Ovary (tissue), 7 donors: ENCODE measurements at regions not wholly inside any gene's neighbourhood (a gene's known extent, or its start where the extent isn't known, plus 50 kb on each side); places are given as distances from the start of the nearest gene placed in this dataset.

Experiments
- DNase-seq, 5 donors: peaks; one replicate each; pipeline ENCODE4 v3.0.0-alpha.2; 2019 to 2020
- H3K27ac ChIP-seq, 2 donors: fragments of 200-600 bp; one replicate each; pipeline versions ENCODE4 v1.5.1 to v1.8.0; 2019 to 2022
- H3K27me3 ChIP-seq: fragments of 200-600 bp; one replicate; pipeline ENCODE4 v1.8.0; 2022
- H3K36me3 ChIP-seq: fragments of 200-600 bp; sonication (generic); one replicate; pipeline ENCODE4 v1.5.1; 2019
- H3K4me1 ChIP-seq: one replicate; pipeline ENCODE4 v1.8.1; 2013; ENCODE audit warnings: mild to moderate bottlenecking, moderate library complexity; ENCODE audit not compliant: insufficient read depth
- H3K4me3 ChIP-seq: fragments of 200-600 bp; sonication (generic); one replicate; pipeline ENCODE4 v1.5.1; 2017
- H3K9me3 ChIP-seq, 2 donors: fragments of 200-600 bp in 1 of 2; sonication (generic) in 1 of 2; one replicate each; pipeline versions ENCODE4 v1.5.1 to v1.8.1; 2013 to 2019; ENCODE audit warnings: mild to moderate bottlenecking in 1 of 2, moderate library complexity in 1 of 2
- EP300 ChIP-seq: sonication (generic); formaldehyde crosslinking; IDR thresholded peaks from one replicate; pipeline ENCODE4 v1.6.1; 2017; ENCODE audit warnings: antibody characterized with exemption
- POLR2A ChIP-seq: fragments of 450-650 bp; IDR thresholded peaks from one replicate; pipeline ENCODE4 v1.6.1; 2017; ENCODE audit warnings: antibody characterized with exemption, mild to moderate bottlenecking, moderate library complexity
- WGBS, 3 donors: extraction: QIAGEN DNeasy Blood & Tissue Kit in 1 of 3; methylation state at CpG; one replicate each; pipeline versions ENCODE4 v1.1.5 to v1.1.7; 2013 to 2017; 5-methylcytosine and 5-hydroxymethylcytosine counted together
- intact Hi-C, 4 donors: fragments of 100-400 bp; cut with DNase I; formaldehyde crosslinking; loops; one replicate each; pipeline versions ENCODE4 v1.11.0 to v1.15.1; 2022 to 2023
- TF ChIP-seq, protein P1 (sequence below), 3 donors: fragments of 450-650 bp in 2 of 3; fragments of 200-600 bp in 1 of 3; IDR thresholded peaks; one replicate each; pipeline versions ENCODE4 v1.5.1 to v1.8.0; 2016 to 2022; ENCODE audit warnings: antibody characterized with exemption in 3 of 3, mild to moderate bottlenecking in 1 of 3
- donor health status: DM: no; HTN: no; CAD: no; lungs with moderate emphysema.
- donor health status: DM: no; HTN: no; CAD: no.
- donor health status: Bipolar disorder and iron deficiency.
- donor health status: DM: no; HTN: no; CAD: no.
- donor health status: DM: yes; HTN: yes; CAD: no.

DNA sequence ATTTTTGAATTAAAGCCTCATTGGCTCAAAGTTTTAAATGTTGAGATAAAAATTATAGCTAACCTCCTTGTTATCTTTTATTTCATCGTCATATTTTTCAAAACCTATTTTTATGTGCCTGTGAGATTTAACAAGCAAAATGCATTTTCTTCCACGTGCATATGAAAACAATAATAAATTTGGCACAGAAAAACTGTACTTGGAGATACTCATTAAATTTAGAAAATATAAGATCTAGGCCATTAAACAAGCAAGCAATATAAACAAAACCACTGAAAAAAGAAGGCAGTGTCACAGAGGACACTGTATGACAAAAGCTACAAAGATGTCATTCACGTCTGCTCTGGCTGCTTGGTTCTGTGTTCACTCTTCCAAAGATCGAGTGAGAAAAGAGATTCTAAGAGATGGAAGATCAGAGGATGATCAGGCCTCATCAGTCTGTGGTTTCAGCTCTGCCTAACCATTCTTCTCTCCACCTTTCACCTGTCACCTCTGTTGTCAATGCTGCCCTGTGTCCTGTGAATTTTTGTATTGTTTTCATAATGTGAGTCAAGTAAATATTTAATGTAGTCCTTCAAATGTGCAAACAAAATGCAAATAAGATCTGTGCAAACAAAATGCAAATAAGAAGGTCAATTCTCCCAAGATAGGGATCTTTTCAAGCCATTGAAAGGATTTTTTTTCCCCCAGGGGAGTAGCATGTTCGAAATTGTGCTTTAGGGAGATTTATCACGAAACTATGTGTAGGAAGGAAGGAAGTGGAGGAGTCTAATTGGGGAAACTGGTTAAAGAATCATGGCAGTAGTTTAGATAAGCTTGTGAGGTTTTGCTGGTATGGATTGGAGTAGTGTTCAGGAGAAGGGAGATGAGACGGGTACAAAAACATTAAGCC lies 138.7 kb upstream of the RBMS1 start:
- no peaks in the 10 kb centered on the region for H3K27me3 ChIP-seq
- intact Hi-C loops = no loop called here
- no peaks in the 10 kb centered on the region for H3K36me3 ChIP-seq

DNA sequence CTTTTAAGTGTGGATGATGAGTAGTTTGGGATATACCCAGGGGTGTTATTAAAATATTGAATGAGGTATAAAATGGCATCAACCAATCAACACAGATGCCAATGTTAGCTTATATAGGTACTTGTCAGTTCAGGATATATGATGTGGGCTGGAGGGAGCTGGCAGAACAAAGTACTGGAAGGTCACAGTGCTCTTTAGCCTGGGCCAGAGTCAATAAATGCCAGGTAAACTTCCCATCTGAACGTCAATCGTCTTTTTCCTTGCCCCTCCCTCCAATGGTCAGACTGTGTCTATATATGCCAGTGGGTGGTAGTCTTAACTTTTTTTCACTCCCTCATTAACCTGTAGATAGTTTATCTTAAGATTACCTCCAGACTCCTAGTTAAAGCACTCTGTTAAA lies 140.8 kb upstream of the RBMS1 start:
- intact Hi-C loops = no loop called here
- Histone ChIP-seq H3K27me3 (no peaks in the 10 kb centered on the region), H3K27ac (no peak overlapping the region)

More for the DNA sequence above, 138.7 kb upstream of the RBMS1 start:
- Histone ChIP-seq H3K4me1 (peaks cover 10% of the 10 kb centered on the region), H3K27ac (no peak overlapping the region), H3K9me3 (no peaks in the 10 kb centered on the region), H3K4me3 (no peak overlapping the region)
- TF ChIP-seq, protein P1, sequence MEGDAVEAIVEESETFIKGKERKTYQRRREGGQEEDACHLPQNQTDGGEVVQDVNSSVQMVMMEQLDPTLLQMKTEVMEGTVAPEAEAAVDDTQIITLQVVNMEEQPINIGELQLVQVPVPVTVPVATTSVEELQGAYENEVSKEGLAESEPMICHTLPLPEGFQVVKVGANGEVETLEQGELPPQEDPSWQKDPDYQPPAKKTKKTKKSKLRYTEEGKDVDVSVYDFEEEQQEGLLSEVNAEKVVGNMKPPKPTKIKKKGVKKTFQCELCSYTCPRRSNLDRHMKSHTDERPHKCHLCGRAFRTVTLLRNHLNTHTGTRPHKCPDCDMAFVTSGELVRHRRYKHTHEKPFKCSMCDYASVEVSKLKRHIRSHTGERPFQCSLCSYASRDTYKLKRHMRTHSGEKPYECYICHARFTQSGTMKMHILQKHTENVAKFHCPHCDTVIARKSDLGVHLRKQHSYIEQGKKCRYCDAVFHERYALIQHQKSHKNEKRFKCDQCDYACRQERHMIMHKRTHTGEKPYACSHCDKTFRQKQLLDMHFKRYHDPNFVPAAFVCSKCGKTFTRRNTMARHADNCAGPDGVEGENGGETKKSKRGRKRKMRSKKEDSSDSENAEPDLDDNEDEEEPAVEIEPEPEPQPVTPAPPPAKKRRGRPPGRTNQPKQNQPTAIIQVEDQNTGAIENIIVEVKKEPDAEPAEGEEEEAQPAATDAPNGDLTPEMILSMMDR (IDR thresholded peaks at IDR 0.05) = no peak
- TF ChIP-seq EP300 = no peak
- TF ChIP-seq POLR2A = no peak
- DNase-seq = no peak
- 72 to 78% (median 76%) methylated on average over 7 of the region's 7 CpGs for whole genome bisulfite sequencing, 3 donors

DNA sequence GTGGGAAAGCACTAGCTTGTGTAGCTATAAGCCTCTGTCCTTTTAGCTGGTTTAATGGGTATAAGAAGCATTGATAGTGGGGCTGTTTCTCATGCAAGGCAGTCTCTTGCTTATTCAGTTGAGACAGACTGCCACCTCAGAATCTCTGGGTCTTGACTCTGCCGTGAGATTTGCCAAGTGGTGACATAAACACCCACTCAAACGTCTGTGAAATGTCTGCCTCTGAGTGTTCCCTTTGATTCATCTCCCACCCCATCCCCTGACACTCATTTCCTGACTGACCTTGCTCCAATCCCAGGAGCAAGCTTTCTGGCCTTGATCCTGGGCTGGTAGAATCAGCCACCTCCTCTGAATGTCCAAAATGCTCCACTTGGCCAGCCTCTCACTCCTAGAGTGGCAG lies 141.9 kb upstream of the RBMS1 start:
- TF ChIP-seq POLR2A (no peak), EP300 (no peak)
- TF ChIP-seq, protein P1 (IDR thresholded peaks at IDR 0.05) = no peak
- H3K4me1 ChIP-seq = peaks cover 10% of the 10 kb centered on the region
- no peaks in the 10 kb centered on the region for H3K27me3 ChIP-seq
- 8 to 12% (median 9%) methylated on average over 2 of the region's 2 CpGs for WGBS, 3 donors
- intact Hi-C loops = no loop called here
- no peak overlapping the region for H3K4me3 ChIP-seq
- DNase-seq = no peak
- no peak overlapping the region for H3K27ac ChIP-seq
- H3K36me3 ChIP-seq = no peaks in the 10 kb centered on the region
- H3K9me3 ChIP-seq = no peaks in the 10 kb centered on the region

More for the DNA sequence above, 140.8 kb upstream of the RBMS1 start:
- TF ChIP-seq, protein P1 (IDR thresholded peaks at IDR 0.05) = no peak
- no peak for TF ChIP-seq EP300
- no peak for TF ChIP-seq POLR2A
- no peaks in the 10 kb centered on the region for H3K9me3 ChIP-seq
- no peaks in the 10 kb centered on the region for H3K36me3 ChIP-seq
- peaks cover 10% of the 10 kb centered on the region for H3K4me1 ChIP-seq
- 36 to 59% (median 53%) methylated on average over 2 of the region's 2 CpGs for WGBS, 3 donors
- no peak overlapping the region for H3K4me3 ChIP-seq
- no peak for DNase-seq

DNA sequence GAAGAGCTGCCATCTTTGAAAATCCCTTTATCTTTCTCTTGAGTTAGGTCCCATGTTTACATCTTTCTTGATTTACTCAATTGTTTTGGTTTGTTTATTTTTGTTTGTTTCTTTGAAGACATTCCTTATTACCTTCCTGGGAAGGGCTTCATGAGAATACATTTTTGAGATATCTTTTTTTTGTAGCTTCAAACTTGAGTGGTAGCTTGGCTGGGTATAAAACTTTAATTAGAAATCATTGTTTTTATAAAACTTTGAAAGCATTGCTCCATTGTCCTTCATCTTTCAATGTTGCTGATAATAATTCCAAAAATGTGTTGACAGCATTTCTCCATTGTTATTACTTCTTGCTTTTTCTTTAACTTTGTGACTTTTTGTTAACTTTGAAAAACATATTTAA lies 145.9 kb upstream of the RBMS1 start:
- intact Hi-C loops = no loop called here
- DNase-seq = no peak
- no peak overlapping the region for H3K4me3 ChIP-seq
- H3K9me3 ChIP-seq = no peaks in the 10 kb centered on the region
- TF ChIP-seq, protein P1 (IDR thresholded peaks at IDR 0.05) = no peak
- TF ChIP-seq POLR2A (no peak), EP300 (no peak)
- no peak overlapping the region for H3K27ac ChIP-seq
- H3K36me3 ChIP-seq = no peaks in the 10 kb centered on the region
- H3K27me3 ChIP-seq = no peaks in the 10 kb centered on the region
- peaks cover 6% of the 10 kb centered on the region for H3K4me1 ChIP-seq
